ENCODE measurements at regions not wholly inside any gene's neighbourhood (a gene's known extent, or its start where the extent isn't known, plus 50 kb on each side); places are given as distances from the start of the nearest gene placed in this dataset.

DNA sequence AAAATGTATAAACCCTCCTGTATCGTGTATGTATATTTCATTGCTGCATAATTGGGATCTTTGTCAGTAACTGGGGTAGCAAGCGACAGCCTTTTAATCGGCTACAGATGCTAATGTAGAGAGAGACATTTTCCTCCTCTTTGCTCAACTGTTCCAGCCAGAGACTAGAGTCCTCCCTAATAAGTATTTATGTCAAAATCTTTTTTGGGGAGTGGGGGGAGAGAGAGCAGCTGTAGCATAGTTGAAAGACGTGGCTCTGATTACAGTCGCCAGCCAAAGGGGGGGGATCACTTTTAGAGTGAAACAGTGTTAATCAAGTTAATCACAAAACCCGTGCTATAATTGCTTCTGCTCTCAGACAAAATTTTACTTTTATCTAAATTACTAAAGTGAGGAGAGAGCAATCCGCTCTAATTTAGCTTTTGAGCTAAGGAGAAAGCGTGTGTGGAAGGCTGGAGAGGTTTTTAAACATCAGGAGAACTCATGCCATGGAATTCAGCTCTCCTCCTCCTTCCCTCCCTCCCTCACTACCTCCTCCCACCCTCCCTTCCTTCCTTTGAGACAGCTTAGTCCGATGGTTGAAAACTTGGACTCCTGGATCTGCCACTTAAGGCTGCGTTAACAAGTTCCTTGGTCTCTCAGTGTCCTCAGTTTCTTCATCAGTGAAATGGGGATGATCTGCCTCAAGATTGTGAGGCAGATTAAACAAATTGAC, 87.3 kb upstream of the ZNF618 start:
- no peak for DNase-seq

GRCh38 chr9:113790093-113790492, 86.0 kb upstream of the ZNF618 start:
- DNase-seq, result no peak

GRCh38 chr9:113793558-113793957, 82.6 kb upstream of the ZNF618 start:
- no peak for DNase-seq

GRCh38 chr9:113794721-113795120, 81.4 kb upstream of the ZNF618 start:
- DNase-seq, result no peak

- DNase-seq, result no peak
Measured at GRCh38 chr9:113795811-113796392, 80.2 kb upstream of the ZNF618 start.

DNA sequence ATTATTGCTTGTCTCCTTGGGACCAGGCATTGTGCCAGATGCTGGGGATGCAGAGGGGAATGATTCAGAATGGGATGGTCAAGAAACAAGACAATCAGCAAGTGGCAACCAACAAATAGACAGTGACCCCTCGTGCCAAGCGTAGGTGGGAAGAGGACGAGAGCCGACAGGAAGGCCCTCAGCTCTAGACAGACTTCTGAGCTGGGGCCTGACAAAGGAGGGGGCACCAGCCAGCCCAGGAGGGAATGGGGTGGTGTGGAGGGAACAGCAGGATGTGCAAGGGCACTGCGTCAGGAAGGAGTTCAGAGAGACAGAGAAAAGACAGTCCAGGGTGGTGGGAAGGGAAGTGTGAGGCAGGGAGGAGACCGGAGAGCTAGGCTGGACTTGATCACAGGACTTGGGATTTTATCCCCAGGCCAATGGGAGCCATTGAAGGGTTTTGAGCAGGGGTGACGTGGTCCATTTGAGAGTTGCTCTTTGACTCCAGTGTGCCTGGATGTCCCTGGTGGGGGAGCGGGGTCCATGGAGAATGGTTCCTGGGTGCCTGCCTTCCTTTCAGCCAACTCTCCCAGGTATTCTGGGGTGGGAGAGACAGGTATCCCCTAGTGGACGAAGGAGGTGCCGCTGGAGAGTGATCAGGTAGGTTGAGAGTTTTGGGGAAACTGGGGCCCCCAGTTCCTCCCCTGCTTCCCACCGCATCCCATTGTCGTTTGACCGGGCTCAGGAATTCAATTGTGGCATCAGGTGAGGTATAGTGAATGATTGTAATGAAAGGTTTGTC, 79.3 kb upstream of the ZNF618 start:
- no peak for DNase-seq

GRCh38 chr9:113798062-113799030, 77.8 kb upstream of the ZNF618 start:
- no peak for DNase-seq

- no peak for DNase-seq
Measured at GRCh38 chr9:113800276-113800675, 75.8 kb upstream of the ZNF618 start.

DNA sequence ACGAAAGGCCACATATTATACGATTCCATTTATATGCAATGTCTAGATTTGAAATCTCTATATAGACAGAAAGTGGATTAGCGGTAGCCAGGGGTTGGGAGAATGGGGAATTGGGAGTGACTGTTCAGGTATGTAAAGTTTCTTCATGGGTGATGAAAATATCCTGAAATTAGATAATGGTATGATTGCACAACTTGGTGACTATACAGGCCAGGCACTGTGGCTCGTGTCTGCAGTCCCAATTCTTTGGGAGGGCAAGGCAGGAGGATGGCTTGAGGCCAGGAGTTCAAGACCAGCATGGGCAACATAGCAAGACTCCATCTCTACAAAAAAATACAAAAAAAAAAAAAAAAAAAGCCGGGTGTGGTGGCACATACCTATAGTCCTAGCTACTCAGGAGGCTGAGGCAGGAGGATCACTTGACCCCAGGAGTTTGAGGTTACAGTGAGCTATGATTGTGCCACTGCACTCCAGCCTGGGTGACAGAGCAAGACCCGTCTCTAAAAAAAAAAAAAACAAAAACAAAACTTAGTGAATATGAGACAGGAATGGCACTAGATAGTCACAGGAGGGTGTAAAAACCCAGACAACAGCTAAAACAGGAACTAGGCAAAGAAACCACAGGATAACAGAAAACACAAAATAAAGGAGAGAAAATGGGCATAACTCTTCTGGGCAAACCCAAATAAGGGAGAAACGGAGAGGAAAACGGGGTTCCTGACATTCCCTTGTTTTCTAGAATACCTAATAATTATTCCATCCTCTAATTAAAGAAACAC, 72.1 kb upstream of the ZNF618 start:
- DNase-seq, result no peak

- DNase-seq, result no peak
Measured at GRCh38 chr9:113805486-113806132, 70.5 kb upstream of the ZNF618 start.

- no peak for DNase-seq
Measured at GRCh38 chr9:113807173-113808061, 68.7 kb upstream of the ZNF618 start.

GRCh38 chr9:113808391-113809358, 67.4 kb upstream of the ZNF618 start:
- DNase-seq, result no peak

DNA sequence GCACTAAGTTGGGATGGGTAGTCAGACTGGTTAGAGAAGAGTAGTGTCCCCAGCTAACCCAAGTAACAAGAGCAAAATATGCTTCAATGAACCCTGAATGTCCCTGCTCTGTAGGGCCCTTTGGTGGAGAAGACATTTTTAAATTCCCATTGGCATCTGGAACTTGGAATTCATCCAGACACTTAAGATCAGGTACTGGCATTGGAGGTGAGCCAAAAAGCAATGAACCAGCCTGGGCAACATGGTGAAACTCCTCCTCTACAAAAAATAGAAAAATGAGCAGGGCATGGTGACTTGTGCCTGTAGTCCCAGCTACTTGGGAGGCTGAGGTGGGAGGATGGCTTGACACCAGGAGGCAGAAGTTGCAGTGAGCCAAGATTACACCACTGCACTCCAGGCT, 58.9 kb upstream of the ZNF618 start:
- no peak for DNase-seq

GRCh38 chr9:113818391-113818790, 57.7 kb upstream of the ZNF618 start:
- no peak for DNase-seq

DNA sequence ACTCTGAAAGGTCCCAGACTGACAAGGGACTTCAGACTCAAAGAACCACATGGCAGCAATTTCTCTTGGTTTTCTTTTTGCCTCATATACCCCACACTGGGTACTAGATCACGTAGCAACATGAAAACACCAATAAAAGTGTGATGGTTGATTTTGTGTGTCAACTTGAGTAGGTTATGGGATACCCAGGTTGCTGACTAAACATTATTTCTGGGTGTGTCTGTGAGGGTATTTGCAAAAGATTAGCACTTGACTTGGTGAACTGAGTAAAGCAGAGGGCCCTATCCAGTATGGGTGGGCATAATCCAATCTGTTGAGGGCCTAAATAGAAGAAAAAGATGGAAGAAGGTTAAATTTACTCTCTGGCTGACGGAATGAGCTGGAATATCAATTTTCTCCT, 53.8 kb upstream of the ZNF618 start:
- no peak for DNase-seq

- no peak for DNase-seq
Measured at GRCh38 chr9:113823421-113823820, 52.7 kb upstream of the ZNF618 start.

Data from NCI-H187 (cell line).